CD4-positive, alpha-beta T cell (primary cell): ENCODE measurements at regions not wholly inside any gene's neighbourhood (a gene's known extent, or its start where the extent isn't known, plus 50 kb on each side); places are given as distances from the start of the nearest gene placed in this dataset.

Source experiments
- ATAC-seq: fragments of 200-7000 bp; cut with Tn5 transposase; one replicate; pipeline ENCODE4 v1.10.0; 2022; ENCODE audit warnings: mild to moderate bottlenecking; ENCODE audit not compliant: poor library complexity
- CTCF ChIA-PET: fragments of 350-600 bp; sonication (Branson Sonifier 250); formaldehyde crosslinking; loops from one replicate; lab custom pipeline; 2021; ENCODE audit warnings: antibody characterized with exemption, inconsistent platforms; lab: Charles Lee
- POLR2A ChIA-PET: fragments of 350-600 bp; sonication (Branson Sonifier 250); formaldehyde crosslinking; loops from one replicate; lab custom pipeline; 2021; ENCODE audit warnings: antibody characterized with exemption, inconsistent platforms; lab: Charles Lee
- DNase-seq, 14 experiments: peaks; one replicate each; pipeline ENCODE4 v3.0.0-alpha.2; 2013 to 2020; ENCODE audit warnings: mixed read lengths in 2 of 14
- H3K27ac ChIP-seq, 2 donors: one replicate each; pipeline versions ENCODE4 v1.5.1 to v1.7.0; 2013; ENCODE audit warnings: low read length in 2 of 2, low read depth in 1 of 2, mild to moderate bottlenecking in 1 of 2
- H3K27me3 ChIP-seq, 2 experiments: 1 replicate in 1 of 2; 2 replicates in 1 of 2; pipeline versions ENCODE4 v1.6.1 to v1.7.0; 2013; ENCODE audit warnings: low read length in 2 of 2, control low read depth in 1 of 2, mild to moderate bottlenecking in 1 of 2, moderate library complexity in 1 of 2; ENCODE audit not compliant: insufficient read depth in 2 of 2, control insufficient read depth in 1 of 2
- H3K36me3 ChIP-seq: one replicate; pipeline ENCODE4 v1.6.1; 2013; ENCODE audit warnings: low read length, control low read depth; ENCODE audit not compliant: insufficient read depth
- H3K4me1 ChIP-seq: one replicate; pipeline ENCODE4 v1.6.1; 2013; ENCODE audit warnings: low read length, control low read depth; ENCODE audit not compliant: insufficient read depth
- H3K4me3 ChIP-seq: one replicate; pipeline ENCODE4 v1.5.1; 2013; ENCODE audit warnings: mild to moderate bottlenecking, low read length, moderate library complexity
- H3K9me3 ChIP-seq, 2 experiments: 1 replicate in 1 of 2; 2 replicates in 1 of 2; pipeline versions ENCODE4 v1.6.1 to v1.7.0; 2013; ENCODE audit warnings: low read length in 2 of 2, mild to moderate bottlenecking in 2 of 2, control low read depth in 1 of 2, moderate library complexity in 1 of 2; ENCODE audit not compliant: control insufficient read depth in 1 of 2, insufficient read depth in 1 of 2
- H3K27ac Mint-ChIP-seq: one replicate; pipeline ENCODE4 v1.8.0; 2020; ENCODE audit warnings: mixed read lengths
- H3K27me3 Mint-ChIP-seq: one replicate; pipeline ENCODE4 v1.8.0; 2021; ENCODE audit warnings: mixed read lengths
- H3K36me3 Mint-ChIP-seq: one replicate; pipeline ENCODE4 v1.8.0; 2021; ENCODE audit warnings: low read depth, mixed read lengths
- H3K4me1 Mint-ChIP-seq: one replicate; pipeline ENCODE4 v1.8.0; 2021; ENCODE audit warnings: low read depth, mixed read lengths
- H3K4me3 Mint-ChIP-seq: one replicate; pipeline ENCODE4 v1.8.0; 2020; ENCODE audit warnings: mild to moderate bottlenecking, mixed read lengths
- H3K9me3 Mint-ChIP-seq: one replicate; pipeline ENCODE4 v1.8.0; 2020; ENCODE audit warnings: mixed read lengths
- intact Hi-C, 2 experiments: fragments of 100-400 bp; cut with DNase I in 1 of 2; cut with micrococcal nuclease in 1 of 2; formaldehyde crosslinking; loops; one replicate each; pipeline versions ENCODE4 v1.15.1 to v1.9.0; 2023 to 2025; cut with DNase I, micrococcal nuclease
- TF ChIP-seq, protein P1 (sequence below): fragments of 200-600 bp; IDR thresholded peaks from one replicate; pipeline ENCODE4 v1.8.0; 2022; ENCODE audit warnings: antibody characterized with exemption, mild to moderate bottlenecking

DNA sequence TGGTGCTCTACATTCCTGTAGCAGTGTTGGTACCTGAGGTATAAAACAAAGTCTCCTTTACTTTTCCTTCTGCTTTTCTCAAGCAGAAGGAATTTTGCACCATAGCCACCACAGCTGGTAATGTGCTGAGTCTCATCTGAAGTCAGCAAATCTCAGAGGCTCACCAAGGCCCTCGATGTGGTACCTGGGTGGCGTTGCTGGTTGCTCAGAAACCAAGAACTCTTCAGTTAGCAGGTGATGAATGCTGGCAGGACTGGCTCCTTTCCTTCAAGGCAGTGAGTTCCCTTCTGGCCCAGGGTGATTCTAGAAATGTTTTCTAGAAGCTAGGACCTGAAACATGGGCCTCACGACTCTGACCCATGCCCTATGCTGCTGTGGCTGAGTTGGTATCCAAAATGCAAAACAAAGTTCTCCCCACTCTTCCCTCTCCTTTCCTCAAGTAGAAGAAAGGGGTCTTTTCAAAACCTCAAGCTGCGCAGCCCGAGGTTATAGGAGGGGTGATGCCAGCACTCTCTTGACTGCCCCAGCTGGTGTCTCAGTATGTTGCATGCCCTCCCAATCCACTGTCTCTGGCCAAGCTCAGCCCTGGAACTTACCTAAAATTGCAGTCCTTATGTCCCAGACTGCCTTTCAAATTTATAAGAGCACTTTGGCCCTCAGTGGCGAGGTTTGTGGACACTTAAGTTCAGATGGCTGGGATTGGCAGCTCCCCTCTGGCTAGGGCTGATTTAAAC lies 592.3 kb downstream of the FRK start:
- Mint-ChIP-seq H3K4me3 (no peak overlapping the region), H3K27me3 (no peaks in the 10 kb centered on the region), H3K9me3 (peaks cover 9% of the 10 kb centered on the region), H3K36me3 (no peaks in the 10 kb centered on the region), H3K4me1 (no peaks in the 10 kb centered on the region), H3K27ac (no peak overlapping the region)
- no peak for DNase-seq
- no peaks in the 10 kb centered on the region for H3K4me1 ChIP-seq
- POLR2A ChIA-PET = interaction anchor here (1.1 kb wide), 1 partner anchor 25 kb away, joined by 3 read pairs; no protein-coding TSS in a partner anchor
- no peak overlapping the region for H3K4me3 ChIP-seq
- TF ChIP-seq, protein P1, sequence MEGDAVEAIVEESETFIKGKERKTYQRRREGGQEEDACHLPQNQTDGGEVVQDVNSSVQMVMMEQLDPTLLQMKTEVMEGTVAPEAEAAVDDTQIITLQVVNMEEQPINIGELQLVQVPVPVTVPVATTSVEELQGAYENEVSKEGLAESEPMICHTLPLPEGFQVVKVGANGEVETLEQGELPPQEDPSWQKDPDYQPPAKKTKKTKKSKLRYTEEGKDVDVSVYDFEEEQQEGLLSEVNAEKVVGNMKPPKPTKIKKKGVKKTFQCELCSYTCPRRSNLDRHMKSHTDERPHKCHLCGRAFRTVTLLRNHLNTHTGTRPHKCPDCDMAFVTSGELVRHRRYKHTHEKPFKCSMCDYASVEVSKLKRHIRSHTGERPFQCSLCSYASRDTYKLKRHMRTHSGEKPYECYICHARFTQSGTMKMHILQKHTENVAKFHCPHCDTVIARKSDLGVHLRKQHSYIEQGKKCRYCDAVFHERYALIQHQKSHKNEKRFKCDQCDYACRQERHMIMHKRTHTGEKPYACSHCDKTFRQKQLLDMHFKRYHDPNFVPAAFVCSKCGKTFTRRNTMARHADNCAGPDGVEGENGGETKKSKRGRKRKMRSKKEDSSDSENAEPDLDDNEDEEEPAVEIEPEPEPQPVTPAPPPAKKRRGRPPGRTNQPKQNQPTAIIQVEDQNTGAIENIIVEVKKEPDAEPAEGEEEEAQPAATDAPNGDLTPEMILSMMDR = no peak
- no peaks in the 10 kb centered on the region for H3K36me3 ChIP-seq
- H3K27ac ChIP-seq = no peak overlapping the region
- intact Hi-C loops = no loop called here
- H3K27me3 ChIP-seq = no peaks in the 10 kb centered on the region
- H3K9me3 ChIP-seq = no peaks in the 10 kb centered on the region
- no peak for ATAC-seq
- CTCF ChIA-PET = no interaction called here

- ChIA-PET POLR2A (interaction anchor here (1.1 kb wide), 1 partner anchor 24 kb away, joined by 3 read pairs; no protein-coding TSS in a partner anchor), CTCF (no interaction called here)
- DNase-seq = no peak
- TF ChIP-seq, protein P1 = no peak
- no peaks in the 10 kb centered on the region for H3K4me1 ChIP-seq
- no peak for ATAC-seq
- no peak overlapping the region for H3K27ac Mint-ChIP-seq
- no peak overlapping the region for H3K4me3 Mint-ChIP-seq
- no peaks in the 10 kb centered on the region for H3K27me3 Mint-ChIP-seq
- no peaks in the 10 kb centered on the region for H3K4me1 Mint-ChIP-seq
- peaks cover 9% of the 10 kb centered on the region for H3K9me3 Mint-ChIP-seq
- intact Hi-C loops = no loop called here
- H3K36me3 Mint-ChIP-seq = no peaks in the 10 kb centered on the region
- no peak overlapping the region for H3K27ac ChIP-seq
- no peak overlapping the region for H3K4me3 ChIP-seq
- no peaks in the 10 kb centered on the region for H3K9me3 ChIP-seq
- H3K27me3 ChIP-seq = no peaks in the 10 kb centered on the region
- no peaks in the 10 kb centered on the region for H3K36me3 ChIP-seq
These were observed 593.0 kb downstream of the FRK start for GRCh38 chr6:115467726-115468125.

DNA sequence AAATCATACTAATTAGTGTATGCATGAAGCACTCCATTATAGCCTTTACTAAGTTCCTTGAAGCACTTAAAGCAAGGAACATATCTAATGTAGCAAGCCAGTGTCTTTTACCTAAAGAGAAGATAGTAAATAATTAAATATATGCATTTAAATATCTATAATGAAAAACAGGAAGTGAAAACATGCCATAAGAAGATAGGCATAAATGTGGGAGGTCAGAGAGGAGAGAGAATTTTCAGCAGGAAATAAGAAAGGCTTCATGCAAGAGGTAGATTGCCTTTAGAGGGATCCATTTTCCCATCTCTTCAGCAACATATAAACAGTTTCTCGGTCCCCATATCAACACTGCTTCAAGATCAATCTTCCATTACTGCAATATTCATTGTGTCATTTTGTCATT lies 599.8 kb downstream of the FRK start:
- TF ChIP-seq, protein P1 = no peak
- ChIA-PET POLR2A (no interaction called here), CTCF (no interaction called here)
- H3K4me1 ChIP-seq = no peaks in the 10 kb centered on the region
- H3K36me3 Mint-ChIP-seq = no peaks in the 10 kb centered on the region
- no peak overlapping the region for H3K27ac Mint-ChIP-seq
- no peak overlapping the region for H3K27ac ChIP-seq
- no peaks in the 10 kb centered on the region for H3K9me3 ChIP-seq
- DNase-seq = no peak
- H3K27me3 Mint-ChIP-seq = no peaks in the 10 kb centered on the region
- H3K36me3 ChIP-seq = no peaks in the 10 kb centered on the region
- no peak for ATAC-seq
- H3K27me3 ChIP-seq = no peaks in the 10 kb centered on the region
- intact Hi-C loops = no loop called here
- no peaks in the 10 kb centered on the region for H3K4me1 Mint-ChIP-seq
- H3K4me3 ChIP-seq = no peak overlapping the region
- peaks cover 7% of the 10 kb centered on the region for H3K9me3 Mint-ChIP-seq
- H3K4me3 Mint-ChIP-seq = no peak overlapping the region
